Endodermal cell (in vitro differentiated cells): ENCODE measurements at regions not wholly inside any gene's neighbourhood (a gene's known extent, or its start where the extent isn't known, plus 50 kb on each side); places are given as distances from the start of the nearest gene placed in this dataset.

Experiments used
- DNase-seq: peaks from one replicate; pipeline ENCODE4 v3.0.0-alpha.2; 2017
- H3K27ac ChIP-seq: 2 replicates; pipeline ENCODE4 v1.5.1; 2013; ENCODE audit warnings: mild to moderate bottlenecking, low read depth, low read length, moderate library complexity
- H3K27me3 ChIP-seq: 2 replicates; pipeline ENCODE4 v1.6.1; 2013; ENCODE audit warnings: mild to moderate bottlenecking, low read length, moderate library complexity; ENCODE audit not compliant: insufficient read depth, control insufficient read depth, poor library complexity, severe bottlenecking
- H3K36me3 ChIP-seq: 2 replicates; pipeline ENCODE4 v1.7.0; 2013; ENCODE audit warnings: mild to moderate bottlenecking, low read length, moderate library complexity; ENCODE audit not compliant: control insufficient read depth, insufficient read depth
- H3K4me1 ChIP-seq: one replicate; pipeline ENCODE4 v1.7.0; 2013; ENCODE audit warnings: low read length; ENCODE audit not compliant: control insufficient read depth, insufficient read depth
- H3K4me3 ChIP-seq: 2 replicates; pipeline ENCODE4 v1.5.1; 2013; ENCODE audit warnings: mild to moderate bottlenecking, low read length, moderate library complexity
- H3K9ac ChIP-seq: 2 replicates; pipeline ENCODE4 v1.6.1; 2013; ENCODE audit warnings: mild to moderate bottlenecking, low read length, moderate library complexity; ENCODE audit not compliant: poor library complexity, severe bottlenecking; ENCODE audit errors: extremely low read depth
- H3K9me3 ChIP-seq: 2 replicates; pipeline ENCODE4 v1.6.1; 2013; ENCODE audit warnings: mild to moderate bottlenecking, low read length, moderate library complexity; ENCODE audit not compliant: control insufficient read depth
- H3K27ac Mint-ChIP-seq: 2 replicates; pipeline ENCODE4 v1.8.0; 2020; ENCODE audit warnings: mixed read lengths
- H3K27me3 Mint-ChIP-seq: 2 replicates; pipeline ENCODE4 v1.8.0; 2021; ENCODE audit warnings: mild to moderate bottlenecking, mixed read lengths; ENCODE audit not compliant: insufficient read depth
- H3K36me3 Mint-ChIP-seq: 2 replicates; pipeline ENCODE4 v1.8.0; 2020; ENCODE audit warnings: low read depth, mixed read lengths
- H3K4me1 Mint-ChIP-seq: 2 replicates; pipeline ENCODE4 v1.8.0; 2020; ENCODE audit warnings: mixed read lengths
- H3K4me3 Mint-ChIP-seq: 2 replicates; pipeline ENCODE4 v1.8.0; 2020; ENCODE audit warnings: mild to moderate bottlenecking, moderate library complexity, mixed read lengths
- H3K9me3 Mint-ChIP-seq: 2 replicates; pipeline ENCODE4 v1.8.0; 2020; ENCODE audit warnings: mild to moderate bottlenecking, mixed read lengths
- WGBS, 2 experiments: methylation state at CpG; one replicate each; pipeline versions ENCODE4 v1.1.5 to v1.1.7; 2013; ENCODE audit warnings: missing lambda C conversion rate in 2 of 2, mixed read lengths in 1 of 2; ENCODE audit not compliant: insufficient coverage in 1 of 2, insufficient read length in 1 of 2; 5-methylcytosine and 5-hydroxymethylcytosine counted together
- TF ChIP-seq, protein P1 (sequence below): fragments of 200-600 bp; sonication (generic); conservative IDR thresholded peaks from 2 replicates; pipeline ENCODE4 v1.5.0; 2021; ENCODE audit warnings: antibody characterized with exemption, mild to moderate bottlenecking

DNA sequence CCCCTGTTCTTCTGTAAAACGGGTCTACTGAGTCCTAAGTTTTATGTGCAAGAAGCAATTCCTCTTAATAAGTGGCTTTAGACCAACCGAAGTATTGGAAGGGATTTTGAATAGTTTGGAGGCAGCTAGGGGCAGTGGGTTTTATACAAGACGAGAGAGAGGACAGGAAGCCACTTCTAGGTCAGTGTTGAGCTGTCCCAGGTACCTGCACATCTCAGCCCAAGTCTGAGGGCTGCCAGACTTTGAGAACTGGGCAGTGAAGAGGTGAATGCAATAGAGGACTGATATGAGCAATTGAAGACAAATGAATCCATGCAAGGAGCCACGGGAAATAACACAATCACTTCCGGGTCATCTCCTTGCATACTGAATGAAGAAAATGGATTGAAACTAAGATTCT is 273.5 kb downstream of the KLF6 start:
- DNase-seq = no peak
- Histone ChIP-seq H3K4me1 (no peaks in the 10 kb centered on the region), H3K27me3 (no peaks in the 10 kb centered on the region), H3K9ac (no peak overlapping the region), H3K4me3 (no peak overlapping the region), H3K27ac (no peak overlapping the region), H3K9me3 (no peaks in the 10 kb centered on the region), H3K36me3 (no peaks in the 10 kb centered on the region)
- Mint-ChIP-seq H3K4me3 (no peak overlapping the region), H3K4me1 (no peaks in the 10 kb centered on the region), H3K9me3 (no peaks in the 10 kb centered on the region), H3K27ac (no peak overlapping the region), H3K36me3 (no peaks in the 10 kb centered on the region), H3K27me3 (no peaks in the 10 kb centered on the region)
- TF ChIP-seq, protein P1, sequence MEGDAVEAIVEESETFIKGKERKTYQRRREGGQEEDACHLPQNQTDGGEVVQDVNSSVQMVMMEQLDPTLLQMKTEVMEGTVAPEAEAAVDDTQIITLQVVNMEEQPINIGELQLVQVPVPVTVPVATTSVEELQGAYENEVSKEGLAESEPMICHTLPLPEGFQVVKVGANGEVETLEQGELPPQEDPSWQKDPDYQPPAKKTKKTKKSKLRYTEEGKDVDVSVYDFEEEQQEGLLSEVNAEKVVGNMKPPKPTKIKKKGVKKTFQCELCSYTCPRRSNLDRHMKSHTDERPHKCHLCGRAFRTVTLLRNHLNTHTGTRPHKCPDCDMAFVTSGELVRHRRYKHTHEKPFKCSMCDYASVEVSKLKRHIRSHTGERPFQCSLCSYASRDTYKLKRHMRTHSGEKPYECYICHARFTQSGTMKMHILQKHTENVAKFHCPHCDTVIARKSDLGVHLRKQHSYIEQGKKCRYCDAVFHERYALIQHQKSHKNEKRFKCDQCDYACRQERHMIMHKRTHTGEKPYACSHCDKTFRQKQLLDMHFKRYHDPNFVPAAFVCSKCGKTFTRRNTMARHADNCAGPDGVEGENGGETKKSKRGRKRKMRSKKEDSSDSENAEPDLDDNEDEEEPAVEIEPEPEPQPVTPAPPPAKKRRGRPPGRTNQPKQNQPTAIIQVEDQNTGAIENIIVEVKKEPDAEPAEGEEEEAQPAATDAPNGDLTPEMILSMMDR = no peak
- 89 to 91% methylated on average over 4 to 5 of the region's 5 CpGs for WGBS, 2 experiments

DNA sequence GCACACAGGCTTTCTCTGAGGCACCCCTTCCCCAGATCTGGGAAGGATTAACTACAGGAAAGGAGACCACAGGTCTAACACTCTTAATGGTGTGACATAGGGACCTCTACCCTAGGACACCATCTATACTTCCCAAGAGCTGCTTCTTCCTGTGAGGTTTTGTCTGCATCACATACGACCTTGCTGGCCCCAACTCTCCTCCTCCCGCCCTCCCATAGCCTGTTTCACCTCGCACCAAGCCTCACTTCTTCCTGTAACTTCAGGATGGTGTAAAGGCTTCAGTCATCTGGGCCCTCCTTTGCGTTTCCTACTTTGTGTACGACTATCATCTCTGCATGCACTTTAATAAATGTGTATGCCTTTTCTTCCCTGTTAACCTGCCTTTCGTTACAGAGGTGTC is 274.3 kb downstream of the KLF6 start:
- no peak overlapping the region for H3K9ac ChIP-seq
- no peaks in the 10 kb centered on the region for H3K27me3 ChIP-seq
- H3K4me3 ChIP-seq = no peak overlapping the region
- H3K9me3 Mint-ChIP-seq = no peaks in the 10 kb centered on the region
- H3K9me3 ChIP-seq = no peaks in the 10 kb centered on the region
- H3K27ac Mint-ChIP-seq = no peak overlapping the region
- H3K27ac ChIP-seq = no peak overlapping the region
- H3K4me3 Mint-ChIP-seq = no peak overlapping the region
- H3K4me1 Mint-ChIP-seq = no peaks in the 10 kb centered on the region
- whole genome bisulfite sequencing, 2 experiments = 75 to 83% methylated on average over 4 to 6 of the region's 6 CpGs
- TF ChIP-seq, protein P1 = no peak
- no peaks in the 10 kb centered on the region for H3K36me3 Mint-ChIP-seq
- no peak for DNase-seq
- H3K27me3 Mint-ChIP-seq = no peaks in the 10 kb centered on the region
- no peaks in the 10 kb centered on the region for H3K4me1 ChIP-seq
- no peaks in the 10 kb centered on the region for H3K36me3 ChIP-seq

DNA sequence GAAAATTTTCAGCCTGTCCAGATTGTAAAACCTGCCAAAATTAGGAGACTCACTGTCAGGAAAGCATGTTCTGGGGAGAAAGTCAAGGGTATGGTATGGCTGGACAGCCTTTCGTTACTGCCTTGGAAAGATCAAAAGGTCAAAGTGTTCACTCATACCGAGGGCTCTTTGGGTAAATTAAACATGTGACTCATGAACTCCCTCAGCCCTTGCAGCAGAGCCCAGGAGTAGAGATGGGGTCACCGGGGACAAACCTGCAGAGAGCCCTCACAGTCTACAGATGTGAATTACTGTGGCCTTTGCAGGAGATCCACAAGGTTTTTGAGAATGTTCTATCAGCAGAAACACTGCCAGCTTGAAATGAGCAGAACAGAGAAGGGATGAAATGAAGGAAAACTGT is 275.7 kb downstream of the KLF6 start:
- H3K9me3 Mint-ChIP-seq = no peaks in the 10 kb centered on the region

More for the DNA sequence above, 275.7 kb downstream of the KLF6 start:
- H3K4me1 ChIP-seq = no peaks in the 10 kb centered on the region
- H3K4me1 Mint-ChIP-seq = no peaks in the 10 kb centered on the region
- TF ChIP-seq, protein P1 = no peak
- H3K36me3 Mint-ChIP-seq = no peaks in the 10 kb centered on the region
- DNase-seq = no peak
- no peaks in the 10 kb centered on the region for H3K27me3 ChIP-seq
- H3K27me3 Mint-ChIP-seq = no peaks in the 10 kb centered on the region
- no peaks in the 10 kb centered on the region for H3K36me3 ChIP-seq
- H3K27ac ChIP-seq = no peak overlapping the region
- 93% methylated on average over 3 of the region's 3 CpGs for WGBS, 2 experiments
- H3K27ac Mint-ChIP-seq = no peak overlapping the region
- H3K9me3 ChIP-seq = no peaks in the 10 kb centered on the region
- no peak overlapping the region for H3K9ac ChIP-seq
- H3K4me3 ChIP-seq = no peak overlapping the region
- no peak overlapping the region for H3K4me3 Mint-ChIP-seq
